H1 (cell line): ENCODE measurements at regions not wholly inside any gene's neighbourhood (a gene's known extent, or its start where the extent isn't known, plus 50 kb on each side); places are given as distances from the start of the nearest gene placed in this dataset.

Experiments
- CTCF ChIA-PET: fragments of 300-600 bp; sonication (Branson Sonifier 250); formaldehyde crosslinking; loops from one replicate; lab custom pipeline; 2021; ENCODE audit not compliant: partially characterized antibody; lab: Charles Lee
- POLR2A ChIA-PET: fragments of 300-600 bp; sonication (Branson Sonifier 250); formaldehyde crosslinking; loops from one replicate; lab custom pipeline; 2021; ENCODE audit warnings: inconsistent platforms; ENCODE audit not compliant: partially characterized antibody; lab: Charles Lee
- DNase-seq, 2 experiments: peaks; one replicate each; pipeline versions ENCODE4 v3.0.0 to v3.0.0-alpha.2; 2010 to 2022; ENCODE audit warnings: low spot score in 2 of 2, low read depth in 1 of 2, mixed read lengths in 1 of 2
- FAIRE-seq: peaks from 2 replicates; lab custom pipeline; 2011; peaks lifted over from hg19 to GRCh38; lab: Jason Lieb, UNC
- H2AFZ ChIP-seq: 2 replicates; pipeline ENCODE4 v1.8.1; 2012; ENCODE audit warnings: low read length, inconsistent platforms
- H2AK5ac ChIP-seq: 2 replicates; pipeline ENCODE4 v1.6.1; 2013; ENCODE audit warnings: low read depth, low read length
- H2BK120ac ChIP-seq: replicated peaks from 2 replicates; pipeline ENCODE3; 2013; ENCODE audit warnings: low read depth, low read length, inconsistent platforms
- H2BK12ac ChIP-seq: 2 replicates; pipeline ENCODE4 v1.6.1; 2013; ENCODE audit warnings: low read depth, low read length
- H2BK15ac ChIP-seq: 2 replicates; pipeline ENCODE4 v1.6.1; 2013; ENCODE audit warnings: low read length
- H2BK20ac ChIP-seq: 2 replicates; pipeline ENCODE4 v1.6.1; 2013; ENCODE audit warnings: low read length
- H2BK5ac ChIP-seq: 2 replicates; pipeline ENCODE4 v1.6.1; 2013; ENCODE audit warnings: low read depth, low read length
- H3K14ac ChIP-seq: 2 replicates; pipeline ENCODE4 v1.6.1; 2013; ENCODE audit warnings: inconsistent platforms; ENCODE audit not compliant: insufficient read length
- H3K18ac ChIP-seq: 2 replicates; pipeline ENCODE4 v1.6.1; 2013; ENCODE audit warnings: low read length; ENCODE audit errors: extremely low read depth
- H3K23ac ChIP-seq: 2 replicates; pipeline ENCODE4 v1.6.1; 2013; ENCODE audit warnings: inconsistent platforms; ENCODE audit not compliant: insufficient read length
- H3K23me2 ChIP-seq: 2 replicates; pipeline ENCODE4 v1.6.1; 2013; ENCODE audit warnings: low read depth, low read length
- H3K27ac ChIP-seq: 2 replicates; pipeline ENCODE4 v1.6.1; 2011; ENCODE audit warnings: low read depth, low read length, inconsistent platforms
- H3K27me3 ChIP-seq, 4 experiments: replicated peaks in 1 of 4; 1 replicate in 1 of 4; 2 replicates in 3 of 4; pipeline versions ENCODE4 v1.6.1 to v1.8.1; 2011 to 2013; ENCODE audit warnings: low read length in 3 of 4, mild to moderate bottlenecking in 3 of 4, inconsistent platforms in 2 of 4, mixed read lengths in 2 of 4, moderate library complexity in 1 of 4; ENCODE audit not compliant: control insufficient read depth in 3 of 4, insufficient read depth in 3 of 4; ENCODE audit errors: extremely low read depth in 1 of 4
- H3K36me3 ChIP-seq, 4 experiments: 2 replicates each; pipeline versions ENCODE4 v1.6.1 to v1.8.1; 2011 to 2013; ENCODE audit warnings: mild to moderate bottlenecking in 4 of 4, low read length in 3 of 4, moderate library complexity in 2 of 4, control low read depth in 1 of 4, inconsistent platforms in 1 of 4; ENCODE audit not compliant: insufficient read depth in 4 of 4, control insufficient read depth in 2 of 4
- H3K4ac ChIP-seq: replicated peaks from 2 replicates; pipeline ENCODE3; 2013; ENCODE audit warnings: low read length, low read depth, mixed read lengths, inconsistent platforms; ENCODE audit not compliant: insufficient read length
- H3K4me1 ChIP-seq, 4 experiments: replicated peaks in 1 of 4; 1 replicate in 1 of 4; 2 replicates in 3 of 4; pipeline versions ENCODE4 v1.6.1 to v1.8.1; 2011 to 2013; ENCODE audit warnings: low read length in 3 of 4, inconsistent platforms in 2 of 4, mixed read lengths in 1 of 4; ENCODE audit not compliant: insufficient read depth in 4 of 4, control insufficient read depth in 3 of 4
- H3K4me2 ChIP-seq, 2 experiments: 2 replicates each; pipeline versions ENCODE4 v1.6.1 to v1.8.1; 2011 to 2013; ENCODE audit warnings: low read depth in 2 of 2, low read length in 2 of 2, control low read depth in 1 of 2, inconsistent platforms in 1 of 2, mild to moderate bottlenecking in 1 of 2; ENCODE audit not compliant: insufficient read depth in 1 of 2
- H3K4me3 ChIP-seq, 4 experiments: fragments of 200-600, 300-600 bp in 1 of 4; sonication (generic), shearing (Covaris generic), sonication (Bioruptor Twin) in 1 of 4; 2 replicates each; pipeline versions ENCODE4 v1.5.1 to v1.8.1; 2011 to 2016; ENCODE audit warnings: low read length in 4 of 4, low read depth in 3 of 4, control low read depth in 2 of 4, inconsistent platforms in 2 of 4, mild to moderate bottlenecking in 2 of 4, mixed read lengths in 1 of 4, moderate library complexity in 1 of 4; ENCODE audit not compliant: insufficient read depth in 2 of 4; ENCODE audit errors: extremely low read depth in 1 of 4
- H3K56ac ChIP-seq: replicated peaks from 2 replicates; pipeline ENCODE3; 2013; ENCODE audit warnings: low read depth, mild to moderate bottlenecking, mixed read lengths, low read length, inconsistent platforms; ENCODE audit not compliant: insufficient read length
- H3K79me1 ChIP-seq: 2 replicates; pipeline ENCODE4 v1.6.1; 2013; ENCODE audit warnings: low read depth, low read length, control low read depth
- H3K79me2 ChIP-seq, 2 experiments: 2 replicates each; pipeline versions ENCODE4 v1.6.1 to v1.8.1; 2012 to 2013; ENCODE audit warnings: low read length in 2 of 2, mild to moderate bottlenecking in 2 of 2, inconsistent platforms in 1 of 2; ENCODE audit not compliant: insufficient read depth in 2 of 2, control insufficient read depth in 1 of 2
- H3K9ac ChIP-seq, 4 experiments: replicated peaks in 1 of 4; 1 replicate in 1 of 4; 2 replicates in 3 of 4; pipeline versions ENCODE4 v1.6.1 to v1.8.1; 2011 to 2013; ENCODE audit warnings: low read depth in 3 of 4, low read length in 3 of 4, control low read depth in 2 of 4, mild to moderate bottlenecking in 2 of 4, moderate library complexity in 2 of 4, inconsistent platforms in 1 of 4; ENCODE audit errors: extremely low read depth in 1 of 4
- H3K9me3 ChIP-seq, 2 experiments: 2 replicates each; pipeline versions ENCODE4 v1.6.1 to v1.8.1; 2012 to 2013; ENCODE audit warnings: mild to moderate bottlenecking in 2 of 2, moderate library complexity in 2 of 2, control low read depth in 1 of 2, inconsistent platforms in 1 of 2, low read depth in 1 of 2, low read length in 1 of 2, mixed read lengths in 1 of 2; ENCODE audit not compliant: insufficient read depth in 2 of 2
- H4K20me1 ChIP-seq, 2 experiments: replicated peaks in 1 of 2; 2 replicates each; pipeline versions ENCODE3 to v1.8.1; 2011 to 2013; ENCODE audit warnings: inconsistent platforms in 2 of 2, low read length in 2 of 2, mild to moderate bottlenecking in 1 of 2; ENCODE audit not compliant: insufficient read depth in 2 of 2, control insufficient read depth in 1 of 2
- H4K5ac ChIP-seq: 2 replicates; pipeline ENCODE4 v1.6.1; 2013; ENCODE audit warnings: low read length, low read depth, mixed read lengths, inconsistent platforms; ENCODE audit not compliant: insufficient read length
- H4K8ac ChIP-seq: 2 replicates; pipeline ENCODE4 v1.8.0; 2013; ENCODE audit warnings: mild to moderate bottlenecking, moderate library complexity, low read length, inconsistent platforms; ENCODE audit not compliant: insufficient read depth; ENCODE audit errors: extremely low read depth
- H4K91ac ChIP-seq: replicated peaks from 2 replicates; pipeline ENCODE3; 2013; ENCODE audit warnings: low read length, mixed read lengths, inconsistent platforms; ENCODE audit not compliant: insufficient read length
- BRCA1 ChIP-seq: IDR thresholded peaks from 2 replicates; pipeline ENCODE4 v1.6.1; 2012; ENCODE audit warnings: low read depth, low read length, improper control_type of control experiment
- CTCF ChIP-seq, 3 experiments: IDR thresholded peaks; 1 replicate in 2 of 3; 2 replicates in 1 of 3; pipeline versions ENCODE4 v1.5.1 to v1.6.1; 2011; ENCODE audit warnings: low read length in 3 of 3, mild to moderate bottlenecking in 3 of 3, inconsistent platforms in 2 of 3, low read depth in 1 of 3, moderate library complexity in 1 of 3; ENCODE audit not compliant: insufficient read depth in 1 of 3; ENCODE audit errors: control extremely low read depth in 1 of 3
- E2F6 ChIP-seq: IDR thresholded peaks from 2 replicates; pipeline ENCODE4 v1.6.1; 2012; ENCODE audit warnings: inconsistent platforms
- EGR1 ChIP-seq: IDR thresholded peaks from 2 replicates; pipeline ENCODE4 v1.6.1; 2011; ENCODE audit warnings: low read depth, low read length, borderline replicate concordance
- EZH2 ChIP-seq: fragments of 200-600 bp; sonication (generic); IDR thresholded peaks from 2 replicates; pipeline ENCODE4 v1.7.1; 2012; ENCODE audit warnings: low read depth, mild to moderate bottlenecking, moderate library complexity, low read length, inconsistent platforms; ENCODE audit not compliant: severe bottlenecking
- FOSL1 ChIP-seq: IDR thresholded peaks from 2 replicates; pipeline ENCODE4 v1.6.1; 2011; ENCODE audit warnings: mild to moderate bottlenecking, low read depth, low read length, moderate library complexity; ENCODE audit not compliant: insufficient read depth
- MAX ChIP-seq: IDR thresholded peaks from 2 replicates; pipeline ENCODE4 v1.6.1; 2012; ENCODE audit warnings: inconsistent platforms
- POLR2A ChIP-seq, 2 experiments: IDR thresholded peaks; 1 replicate in 1 of 2; 2 replicates in 1 of 2; pipeline ENCODE4 v1.6.1; 2011; ENCODE audit warnings: low read depth in 2 of 2, low read length in 2 of 2, mild to moderate bottlenecking in 2 of 2; ENCODE audit errors: control extremely low read depth in 1 of 2
- RXRA ChIP-seq: IDR thresholded peaks from 2 replicates; pipeline ENCODE4 v1.6.1; 2011; ENCODE audit warnings: low read depth, mild to moderate bottlenecking, low read length, moderate library complexity; ENCODE audit not compliant: insufficient read depth
- SP1 ChIP-seq: IDR thresholded peaks from 2 replicates; pipeline ENCODE4 v1.6.1; 2011; ENCODE audit warnings: low read depth, low read length
- SP2 ChIP-seq: IDR thresholded peaks from 2 replicates; pipeline ENCODE4 v1.6.1; 2012; ENCODE audit warnings: mild to moderate bottlenecking, low read length, inconsistent platforms
- TAF1 ChIP-seq: IDR thresholded peaks from 2 replicates; pipeline ENCODE4 v1.6.1; 2011; ENCODE audit warnings: mild to moderate bottlenecking, low read depth, low read length
- TCF12 ChIP-seq: IDR thresholded peaks from 2 replicates; pipeline ENCODE4 v1.6.1; 2011; ENCODE audit warnings: low read depth, mild to moderate bottlenecking, low read length
- WGBS, 2 experiments: shearing (Covaris generic) in 1 of 2; methylation state at CpG; one replicate each; pipeline versions ENCODE4 v1.1.6 to v1.1.7; 2013 to 2015; ENCODE audit warnings: low lambda C conversion rate in 2 of 2, mixed read lengths in 2 of 2, inconsistent platforms in 1 of 2, low coverage in 1 of 2, missing lambda C conversion rate in 1 of 2; ENCODE audit not compliant: insufficient replicate concordance in 2 of 2, insufficient coverage in 1 of 2, insufficient read length in 1 of 2; ENCODE audit errors: extremely low coverage in 1 of 2, missing lambda C conversion rate in 1 of 2; 5-methylcytosine and 5-hydroxymethylcytosine counted together

- no peak for FAIRE-seq
- DNase-seq, result no peak
- Histone ChIP-seq H2AFZ (no peak overlapping the region), H3K79me2 (no peaks in the 10 kb centered on the region), H3K23ac (no peak overlapping the region), H3K4me3 (no peak overlapping the region), H2BK12ac (no peak overlapping the region), H2BK120ac (no peak overlapping the region), H3K9me3 (no peaks in the 10 kb centered on the region), H3K36me3 (no peaks in the 10 kb centered on the region), H4K91ac (no peak overlapping the region), H4K20me1 (no peaks in the 10 kb centered on the region), H4K8ac (no peak overlapping the region), H3K56ac (no peak overlapping the region), H2AK5ac (no peak overlapping the region), H3K18ac (no peak overlapping the region), H3K4me1 (no peaks in the 10 kb centered on the region), H3K14ac (no peak overlapping the region), H3K23me2 (no peaks in the 10 kb centered on the region), H3K4ac (no peak overlapping the region), H3K79me1 (no peaks in the 10 kb centered on the region), H2BK5ac (no peak overlapping the region), H2BK15ac (no peak overlapping the region), H4K5ac (no peak overlapping the region), H3K4me2 (no peak overlapping the region), H3K27me3 (no peaks in the 10 kb centered on the region; a peak in 1 of 7 replicates), H2BK20ac (no peak overlapping the region), H3K9ac (no peak overlapping the region), H3K27ac (no peak overlapping the region)
- CTCF ChIA-PET, result no interaction called here
- POLR2A ChIA-PET, result no interaction called here
- 88% methylated on average over 7 of the region's 7 CpGs; no CpG with 5 or more reads in 1 of the 2 experiments for WGBS, 2 experiments
- TF ChIP-seq SP1 (no peak), E2F6 (no peak), SP2 (no peak), MAX (no peak), TAF1 (no peak), FOSL1 (no peak), TCF12 (no peak), EGR1 (no peak), RXRA (no peak), EZH2 (no peak), BRCA1 (no peak), POLR2A (IDR thresholded peaks at IDR 0.05; ENCODE audit: control extremely low read depth in 1 of 2, low read depth in 2 of 2, low read length in 2 of 2) (no peak), CTCF (IDR thresholded peaks at IDR 0.05; ENCODE audit: control extremely low read depth in 1 of 3, insufficient read depth in 1 of 3, low read depth in 1 of 3, low read length in 3 of 3) (no peak)
These were observed 371.5 kb downstream of the HAPSTR1 start for GRCh38 chr16:9462984-9463383.
